Spleen (tissue), 7 donors: ENCODE measurements at regions not wholly inside any gene's neighbourhood (a gene's known extent, or its start where the extent isn't known, plus 50 kb on each side); places are given as distances from the start of the nearest gene placed in this dataset.

ENCODE experiments used
- POLR2A ChIP-seq, 3 donors: fragments of 450-650 bp; IDR thresholded peaks; one replicate each; pipeline ENCODE4 v1.5.1; 2017; ENCODE audit warnings: antibody characterized with exemption in 3 of 3, mild to moderate bottlenecking in 1 of 3
- POLR2AphosphoS5 ChIP-seq, 3 donors: sonication (generic); formaldehyde crosslinking; IDR thresholded peaks; one replicate each; pipeline ENCODE4 v1.5.1; 2017; ENCODE audit warnings: antibody characterized with exemption in 3 of 3
- TF ChIP-seq, protein P1 (sequence below), 11 experiments: fragments of 200-600 bp in 7 of 11; fragments of 450-650 bp in 4 of 11; sonication (generic) in 4 of 11; IDR thresholded peaks in 8 of 11; conservative IDR thresholded peaks in 3 of 11; 1 replicate in 7 of 11; 2 replicates in 4 of 11; pipeline versions ENCODE4 v1.4.0 to v1.8.0; 2016 to 2021; ENCODE audit warnings: antibody characterized with exemption in 11 of 11, inconsistent platforms in 4 of 11, mild to moderate bottlenecking in 1 of 11
- donor health status: DM: no; HTN: no; CAD: no; lungs with moderate emphysema.
- donor health status: DM: no; HTN: no; CAD: no.
- donor health status: DM: no; HTN: no; CAD: no.

DNA sequence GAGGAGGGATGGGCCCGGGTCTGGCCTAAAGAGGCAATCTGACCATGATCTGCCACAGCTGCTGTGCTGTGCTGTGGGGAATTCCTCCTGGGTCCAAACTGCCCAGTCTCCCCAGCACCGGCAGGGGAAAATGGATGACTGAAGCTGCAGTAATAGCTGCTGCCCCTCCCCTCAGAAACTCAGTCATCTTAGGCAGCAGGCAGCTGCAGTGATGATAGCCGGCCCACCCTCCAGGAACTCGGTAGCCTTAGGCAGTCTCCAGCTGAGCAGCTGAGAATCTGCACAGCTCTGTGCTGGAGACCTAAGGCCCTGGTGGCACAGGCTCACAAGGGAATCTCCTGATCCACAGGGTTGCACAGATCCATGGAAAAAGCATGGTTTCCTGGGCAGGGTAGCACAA is 113.4 kb upstream of the USP38 start:
- TF ChIP-seq, protein P1, sequence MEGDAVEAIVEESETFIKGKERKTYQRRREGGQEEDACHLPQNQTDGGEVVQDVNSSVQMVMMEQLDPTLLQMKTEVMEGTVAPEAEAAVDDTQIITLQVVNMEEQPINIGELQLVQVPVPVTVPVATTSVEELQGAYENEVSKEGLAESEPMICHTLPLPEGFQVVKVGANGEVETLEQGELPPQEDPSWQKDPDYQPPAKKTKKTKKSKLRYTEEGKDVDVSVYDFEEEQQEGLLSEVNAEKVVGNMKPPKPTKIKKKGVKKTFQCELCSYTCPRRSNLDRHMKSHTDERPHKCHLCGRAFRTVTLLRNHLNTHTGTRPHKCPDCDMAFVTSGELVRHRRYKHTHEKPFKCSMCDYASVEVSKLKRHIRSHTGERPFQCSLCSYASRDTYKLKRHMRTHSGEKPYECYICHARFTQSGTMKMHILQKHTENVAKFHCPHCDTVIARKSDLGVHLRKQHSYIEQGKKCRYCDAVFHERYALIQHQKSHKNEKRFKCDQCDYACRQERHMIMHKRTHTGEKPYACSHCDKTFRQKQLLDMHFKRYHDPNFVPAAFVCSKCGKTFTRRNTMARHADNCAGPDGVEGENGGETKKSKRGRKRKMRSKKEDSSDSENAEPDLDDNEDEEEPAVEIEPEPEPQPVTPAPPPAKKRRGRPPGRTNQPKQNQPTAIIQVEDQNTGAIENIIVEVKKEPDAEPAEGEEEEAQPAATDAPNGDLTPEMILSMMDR (IDR thresholded peaks at IDR 0.05 in 8 of 11, conservative IDR thresholded peaks at IDR 0.05 in 3 of 11): no peak
- TF ChIP-seq POLR2A (IDR thresholded peaks at IDR 0.05) (no peak), POLR2AphosphoS5 (IDR thresholded peaks at IDR 0.05) (no peak)
